ENCODE measurements at regions not wholly inside any gene's neighbourhood (a gene's known extent, or its start where the extent isn't known, plus 50 kb on each side); places are given as distances from the start of the nearest gene placed in this dataset.
A peak's percentile ranks its signal among the peaks of the same experiment; 100 is the strongest.

DNA sequence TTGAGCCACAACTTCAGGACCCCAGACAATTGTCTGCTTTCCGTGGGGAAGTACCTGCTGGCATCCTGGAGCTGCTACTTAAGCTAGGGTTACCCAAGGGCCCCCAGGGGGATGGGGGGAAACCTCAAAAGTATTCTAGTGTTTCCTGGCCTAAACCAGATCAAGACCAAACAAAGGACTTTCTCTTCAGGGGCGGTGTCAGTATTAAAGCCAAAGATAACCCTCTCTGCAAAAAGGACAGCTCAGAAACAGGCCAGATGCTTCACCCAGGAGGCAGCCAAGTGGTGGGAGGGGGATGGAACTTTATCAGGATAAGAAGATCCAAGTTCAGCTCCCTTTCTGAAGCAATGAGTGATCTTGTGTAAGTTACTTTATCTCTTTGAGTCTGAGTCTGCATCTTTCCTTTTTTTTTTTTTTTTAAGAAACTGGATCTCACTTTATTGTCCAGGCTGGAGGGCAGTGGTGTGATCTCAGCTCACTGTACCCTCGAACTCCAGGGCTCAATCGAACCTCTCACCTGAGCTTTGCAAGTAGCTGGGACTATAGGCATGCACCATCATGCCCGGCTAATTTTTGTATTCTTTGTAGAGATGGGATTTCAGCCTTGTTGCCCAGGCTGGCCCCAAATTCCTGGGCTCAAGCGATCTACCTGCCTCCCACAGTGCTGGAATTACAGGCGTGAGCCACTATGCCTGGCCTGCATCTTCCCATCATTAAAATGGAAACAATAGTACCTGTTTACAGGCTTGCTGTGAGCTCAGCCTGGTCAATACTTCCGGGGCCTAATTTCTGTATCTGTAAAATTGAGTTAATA, 151.8 kb upstream of the PTPRM start:
- DNase-seq (ENCODE audit: low read depth) = no peak

DNA sequence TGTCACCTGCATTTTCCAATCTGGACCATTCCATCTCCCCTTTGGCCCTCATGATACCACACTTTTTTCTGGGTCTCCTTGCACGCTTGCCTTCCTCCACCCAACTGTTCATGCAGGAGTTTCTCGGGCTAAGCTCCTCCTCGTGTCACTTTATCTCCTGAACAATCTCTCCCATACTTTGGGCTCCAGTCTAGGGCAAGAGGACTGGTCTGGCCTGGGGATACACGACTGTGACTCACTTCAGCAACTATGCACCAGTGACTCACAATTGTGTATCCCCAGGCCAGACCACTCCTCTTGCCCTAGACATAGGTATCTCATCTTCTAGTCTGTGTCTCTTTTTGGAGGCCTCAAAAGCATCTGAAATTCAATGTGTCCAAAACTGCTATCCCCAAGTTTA, 149.4 kb upstream of the PTPRM start:
- DNase-seq (ENCODE audit: low read depth) = peak; percentile 5

DNA sequence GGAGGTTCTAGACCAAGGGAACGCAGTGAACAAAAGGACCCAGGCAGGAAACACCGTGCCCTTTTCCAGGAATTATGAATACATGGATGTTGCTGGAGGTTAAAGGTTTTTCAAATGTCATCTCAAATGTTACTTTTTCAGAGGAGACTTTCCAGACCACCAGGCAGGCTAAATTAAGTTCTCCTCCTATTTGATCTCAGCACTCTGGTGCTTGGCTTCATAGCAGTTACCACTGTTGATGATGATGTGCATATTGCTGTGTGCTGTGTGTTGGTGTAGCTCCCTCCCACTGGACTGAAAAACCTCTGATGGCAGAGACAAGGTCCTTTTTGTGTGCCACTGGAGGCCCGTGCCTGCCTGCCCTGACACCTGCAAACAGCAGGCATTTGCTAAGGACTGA, 137.3 kb upstream of the PTPRM start:
- no peak for DNase-seq (ENCODE audit: low read depth)

DNA sequence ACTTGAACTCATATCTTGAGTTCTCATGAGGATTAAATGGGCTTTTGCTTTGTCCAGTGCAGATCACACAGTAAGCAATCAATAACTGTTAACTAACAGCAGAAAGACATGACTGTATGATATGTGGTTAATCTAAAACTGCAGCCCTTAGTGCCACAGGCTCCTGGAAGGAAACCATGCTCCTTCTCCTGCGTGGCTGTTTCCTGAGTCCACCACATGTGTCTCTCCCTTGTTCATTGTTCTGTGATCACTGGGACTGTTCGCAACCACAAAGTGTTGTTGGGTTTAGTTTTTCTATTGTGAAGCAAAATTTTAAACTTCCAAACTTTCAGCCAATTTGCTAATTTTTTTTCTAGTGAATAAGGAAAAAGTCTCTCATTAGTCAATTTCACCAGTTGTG, 130.9 kb upstream of the PTPRM start:
- DNase-seq (ENCODE audit: low read depth) = no peak

DNA sequence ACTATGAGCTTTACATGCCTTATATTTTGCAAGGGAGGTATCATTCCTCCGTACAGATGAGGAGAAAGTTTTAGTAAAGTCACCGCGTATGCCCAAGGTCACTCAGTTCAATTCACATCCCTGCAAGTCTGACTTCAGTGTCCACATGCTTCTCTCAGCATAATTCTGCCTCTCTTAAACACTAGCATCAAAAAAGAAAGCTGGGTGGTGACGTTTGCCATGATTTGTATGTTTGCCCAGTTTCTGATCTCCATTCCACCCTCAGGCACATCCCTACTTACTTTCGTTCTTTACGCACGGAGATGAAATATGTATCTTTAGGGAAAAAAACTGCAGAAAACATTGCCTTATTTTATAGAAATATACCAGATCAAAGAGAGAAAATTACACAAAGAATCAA, 129.2 kb upstream of the PTPRM start:
- no peak for DNase-seq (ENCODE audit: low read depth)

DNA sequence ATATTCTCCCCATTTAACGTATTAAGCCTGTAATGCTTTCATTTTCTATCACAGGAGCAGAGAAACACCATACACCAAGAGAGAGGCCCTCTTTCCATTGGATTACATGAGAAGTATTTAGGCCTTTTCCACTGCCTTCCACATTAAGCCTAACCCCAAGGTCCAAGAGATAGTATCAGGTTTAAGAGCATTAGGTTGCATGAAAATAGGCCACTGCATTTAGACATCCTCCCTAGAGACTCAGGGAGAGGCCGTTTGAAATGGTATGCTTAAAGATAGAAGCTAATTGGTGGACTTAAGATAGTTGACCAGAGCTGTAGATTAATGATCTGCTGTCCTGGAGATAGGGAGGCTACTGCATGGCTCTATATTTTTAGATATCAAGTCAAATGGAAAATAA, 128.5 kb upstream of the PTPRM start:
- no peak for DNase-seq (ENCODE audit: low read depth)

DNA sequence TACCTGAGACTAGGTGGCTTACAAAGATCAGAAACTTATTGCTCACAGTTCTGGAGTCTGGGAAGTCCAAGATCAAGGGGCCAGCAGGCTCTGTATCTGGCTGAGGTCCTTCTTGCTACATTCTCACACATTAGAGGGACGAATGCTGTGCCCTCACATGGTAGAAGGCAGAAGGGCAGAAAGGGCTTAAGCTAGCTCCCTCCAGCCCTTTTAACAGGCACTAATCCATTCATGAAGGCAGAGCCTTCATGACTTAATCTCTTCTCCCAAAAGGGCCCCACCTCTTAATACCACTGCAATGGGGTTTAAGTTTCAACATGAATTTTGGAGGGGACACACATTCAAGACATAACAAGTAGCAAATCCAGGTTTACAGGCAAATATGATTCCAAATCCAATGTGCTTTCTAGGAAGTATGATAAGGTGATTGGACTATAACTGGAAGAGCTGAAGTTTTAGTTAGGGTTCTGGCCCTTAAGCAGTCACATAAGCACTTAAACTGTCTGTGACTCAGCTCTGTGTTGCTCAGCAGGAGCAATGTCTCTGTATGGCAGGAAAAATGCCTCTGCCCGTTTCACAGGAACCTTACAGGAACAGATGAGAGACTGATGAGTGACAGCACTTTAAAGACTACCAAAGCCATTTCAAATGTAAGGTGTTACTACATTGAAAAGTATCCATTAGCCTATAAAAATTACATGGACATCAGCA, 119.6 kb upstream of the PTPRM start:
- no peak for DNase-seq (ENCODE audit: low read depth)

DNA sequence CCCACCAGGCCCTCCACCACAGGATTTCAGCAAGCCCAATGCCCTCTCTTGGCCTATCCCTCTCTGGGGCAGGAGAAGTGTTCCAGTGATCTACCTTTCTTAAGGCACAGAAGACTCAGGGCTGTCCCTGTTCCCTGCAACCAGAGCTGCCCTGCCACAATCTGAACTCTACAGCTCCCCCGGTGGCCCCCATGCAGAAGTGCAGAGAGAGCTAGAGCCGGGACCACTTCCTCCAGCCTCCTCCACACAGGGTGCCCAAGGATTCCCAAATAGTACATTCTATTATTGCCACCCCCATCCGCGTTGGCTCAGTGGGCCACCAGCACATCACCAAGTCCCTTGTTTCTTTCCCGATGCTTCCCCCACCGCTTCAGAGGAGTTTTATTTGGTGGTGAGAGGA, 114.8 kb upstream of the PTPRM start:
- no peak for DNase-seq (ENCODE audit: low read depth)

DNA sequence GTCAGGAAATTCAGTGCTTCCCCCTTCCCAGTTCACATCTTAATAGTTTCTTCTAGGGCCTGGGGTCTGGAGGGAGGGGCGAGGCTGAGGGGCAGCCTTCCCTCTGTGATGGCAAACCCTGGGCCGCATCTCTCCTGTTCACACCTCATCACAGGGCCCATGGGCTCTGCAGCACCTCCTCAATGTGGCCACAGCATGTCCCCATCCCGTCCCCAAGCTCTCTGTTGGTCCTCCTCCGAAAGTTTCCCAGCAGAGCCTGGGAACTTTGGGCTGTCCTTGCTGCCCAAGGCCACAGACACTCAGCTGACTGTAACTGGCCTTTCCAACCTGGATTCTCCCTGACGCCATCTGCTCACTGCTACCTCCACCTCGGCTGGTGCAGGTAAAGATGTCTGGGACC, 112.7 kb upstream of the PTPRM start:
- no peak for DNase-seq (ENCODE audit: low read depth)

DNA sequence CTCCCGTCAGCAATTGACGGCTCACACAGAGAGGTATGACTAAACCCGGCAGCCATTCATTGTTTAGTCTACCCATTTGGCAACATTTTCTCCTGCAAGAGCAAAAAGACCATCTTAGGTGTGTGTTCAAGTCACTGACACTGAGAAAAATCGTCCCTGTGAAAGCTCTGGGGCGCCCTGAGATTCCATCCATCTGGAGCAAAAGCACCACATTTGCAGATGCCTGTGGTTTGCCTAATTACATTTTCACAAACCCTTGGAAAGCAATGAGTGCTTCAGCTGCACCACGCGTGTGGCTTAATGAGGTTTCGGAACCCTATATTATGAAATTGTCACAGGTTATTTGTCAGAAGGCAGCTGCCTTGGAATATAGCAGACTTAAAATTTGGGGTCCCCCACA, 110.7 kb upstream of the PTPRM start:
- no peak for DNase-seq (ENCODE audit: low read depth)

DNA sequence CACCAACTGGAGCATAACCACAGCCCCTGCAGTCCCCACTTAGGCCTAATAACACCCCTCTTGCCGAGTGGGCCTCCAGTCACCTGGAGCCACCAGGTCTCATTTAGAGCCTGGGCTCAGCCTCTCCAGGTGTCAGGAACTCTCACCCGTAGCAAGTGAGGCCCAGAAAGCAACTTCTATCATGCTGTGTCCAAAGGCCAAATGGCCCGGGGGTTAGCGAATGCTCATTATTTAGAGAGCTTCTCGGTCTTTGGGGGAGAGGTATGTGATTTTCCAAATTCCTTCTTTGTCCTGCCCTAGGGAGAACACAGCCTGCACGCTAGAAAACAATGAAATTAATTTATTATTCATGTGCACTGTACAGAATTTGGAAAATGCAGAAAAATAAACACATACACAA, 109.9 kb upstream of the PTPRM start:
- no peak for DNase-seq (ENCODE audit: low read depth)

DNA sequence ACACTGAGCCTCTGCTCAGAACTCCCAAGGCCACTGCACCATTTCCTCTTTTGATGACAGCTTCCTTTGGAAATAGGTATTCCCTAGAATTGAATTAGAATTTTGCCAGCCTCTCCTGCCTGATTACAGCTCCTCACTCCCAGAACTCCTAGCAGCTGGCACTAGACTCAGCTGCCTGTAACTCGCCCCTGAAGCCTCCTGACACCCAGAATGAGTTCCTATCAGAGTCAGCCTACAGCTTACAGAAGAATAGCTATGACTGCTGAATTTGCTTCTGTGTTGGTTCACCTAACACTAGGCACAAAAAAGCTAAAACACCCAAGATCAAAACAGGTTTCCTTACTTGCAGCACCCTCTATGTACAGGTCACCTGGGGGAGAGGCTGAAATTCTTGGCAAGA, 108.2 kb upstream of the PTPRM start:
- DNase-seq (ENCODE audit: low read depth) = no peak

DNA sequence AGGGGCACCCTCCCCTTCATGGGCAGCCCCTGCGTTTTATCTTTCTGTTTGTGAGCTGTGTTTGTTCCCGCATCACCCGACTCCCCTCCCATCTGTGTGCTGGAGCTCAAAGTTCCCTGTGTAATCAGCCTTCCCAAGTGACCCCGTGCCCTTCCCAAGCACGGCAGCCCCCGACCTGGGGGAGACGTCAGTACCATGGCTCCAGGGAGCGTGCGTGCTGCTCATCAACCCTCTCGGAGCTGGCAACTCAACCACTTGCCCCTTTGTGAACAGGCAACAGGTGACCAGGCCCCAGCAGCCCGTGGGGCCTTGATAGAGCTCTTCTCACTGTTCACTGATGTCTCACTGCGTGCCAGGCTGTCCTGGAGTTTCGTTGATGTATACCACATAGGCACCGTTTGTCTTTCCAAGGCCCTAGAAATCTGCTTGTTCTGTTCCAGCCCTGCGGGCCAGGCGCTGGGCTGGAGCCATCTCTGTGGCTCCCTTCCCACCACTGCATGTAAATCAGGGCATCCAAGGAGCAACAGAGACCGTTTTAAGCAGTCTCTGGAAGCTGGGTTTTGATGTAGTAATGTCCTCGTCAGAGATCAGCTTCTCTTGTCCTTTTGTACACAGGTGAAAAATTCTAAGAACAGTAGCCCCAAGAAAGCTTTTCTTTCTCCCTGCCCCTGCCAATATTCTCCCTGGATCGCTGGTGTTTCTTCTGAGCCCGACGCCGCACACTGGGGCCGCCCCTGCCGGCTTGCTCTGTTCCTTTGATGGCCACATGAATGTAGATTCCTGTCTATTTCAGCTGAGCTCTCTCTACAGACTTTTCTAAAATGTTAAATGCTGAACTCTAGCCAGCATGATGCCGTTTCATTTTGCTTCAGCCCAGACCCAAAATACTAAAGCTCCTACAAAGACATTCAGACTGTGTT, 107.0 kb upstream of the PTPRM start:
- no peak for DNase-seq (ENCODE audit: low read depth)

DNA sequence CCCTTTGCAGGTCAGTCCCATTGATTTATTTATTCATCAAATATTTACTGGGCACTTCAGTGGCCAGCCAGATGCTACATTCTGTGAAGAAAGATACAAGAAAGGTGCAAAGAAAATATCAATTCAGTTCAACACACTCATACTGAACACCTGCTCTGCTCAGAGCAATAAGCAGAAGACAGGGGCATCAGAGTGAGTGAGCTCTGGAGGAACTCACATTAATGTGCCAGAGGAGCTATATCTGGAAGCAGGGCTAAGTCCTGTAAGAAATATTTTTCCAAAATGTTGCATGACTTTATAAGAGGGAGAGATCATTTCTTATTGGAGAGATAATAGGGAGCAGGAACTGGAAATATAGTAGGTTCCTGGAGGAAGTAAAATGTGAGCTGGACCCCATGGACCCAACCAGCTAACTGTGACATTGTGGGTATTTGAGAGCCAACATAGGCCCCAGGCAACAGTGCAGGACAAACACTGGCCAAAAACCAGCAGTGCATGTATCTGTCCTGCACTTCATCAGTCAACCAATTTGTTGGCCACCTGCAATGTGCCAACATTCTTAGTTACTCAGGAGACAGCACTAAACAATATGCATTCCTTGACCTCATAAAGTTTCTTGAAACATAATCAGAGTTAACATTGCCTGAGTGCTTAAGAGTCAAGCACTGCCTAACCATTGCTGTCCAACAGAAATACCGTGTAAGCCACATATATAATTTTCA, 102.7 kb upstream of the PTPRM start:
- no peak for DNase-seq (ENCODE audit: low read depth)

DNA sequence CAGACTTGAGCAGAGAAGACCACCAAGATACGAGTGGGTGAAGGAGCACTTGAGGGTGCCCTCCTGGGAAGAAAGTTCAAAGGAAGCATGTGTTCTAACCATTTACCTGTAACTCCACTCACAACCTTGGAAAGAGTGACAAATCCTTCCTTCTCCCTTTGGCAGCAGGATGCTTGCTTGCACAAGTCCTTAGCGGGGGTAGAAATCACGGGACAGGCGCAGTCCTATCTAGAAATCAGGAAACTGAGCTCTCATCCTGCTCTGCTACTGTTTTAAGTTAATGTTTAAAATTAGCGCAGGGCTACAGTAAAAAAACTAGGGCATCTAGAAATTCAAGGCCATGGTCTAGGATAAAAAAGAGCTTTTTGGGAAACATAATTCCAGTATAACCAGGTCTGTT, 100.9 kb upstream of the PTPRM start:
- DNase-seq (ENCODE audit: low read depth) = no peak

DNA sequence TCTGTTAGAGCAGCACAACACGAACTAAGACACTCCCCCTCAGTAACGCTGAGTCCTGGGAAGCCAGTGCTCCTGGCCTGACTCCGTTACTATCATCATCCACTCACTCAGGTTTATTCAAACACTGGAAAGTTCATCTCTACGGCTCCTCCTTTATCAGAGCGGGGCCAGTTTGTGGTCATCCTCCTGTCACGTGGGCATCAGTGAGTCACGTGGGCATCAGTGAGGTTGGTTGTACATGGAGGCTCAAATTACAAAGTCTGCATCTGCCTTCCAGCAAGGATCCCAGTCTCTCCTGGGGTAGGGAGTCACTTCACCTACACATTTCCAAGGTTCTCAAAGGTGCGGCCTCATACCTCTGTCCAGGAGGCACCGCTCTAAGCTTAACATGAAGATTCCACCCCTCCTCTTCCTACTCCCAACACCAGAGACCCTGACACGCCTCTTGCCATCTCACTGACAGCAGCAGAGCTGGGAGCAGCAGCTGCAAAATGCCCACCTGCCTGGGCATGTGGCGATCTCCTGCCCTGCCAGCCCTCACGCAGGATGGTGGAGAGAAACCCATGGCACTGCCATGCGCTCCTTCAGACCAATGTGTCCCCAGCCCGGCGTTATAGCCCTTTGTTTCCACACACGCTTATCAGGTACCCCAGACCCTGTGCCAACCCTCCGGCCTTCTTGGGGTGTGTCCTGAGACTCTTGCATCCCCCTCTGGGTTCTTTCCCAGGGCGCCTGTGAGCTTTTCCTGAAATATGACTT, 99.2 kb upstream of the PTPRM start:
- DNase-seq (ENCODE audit: low read depth) = no peak

DNA sequence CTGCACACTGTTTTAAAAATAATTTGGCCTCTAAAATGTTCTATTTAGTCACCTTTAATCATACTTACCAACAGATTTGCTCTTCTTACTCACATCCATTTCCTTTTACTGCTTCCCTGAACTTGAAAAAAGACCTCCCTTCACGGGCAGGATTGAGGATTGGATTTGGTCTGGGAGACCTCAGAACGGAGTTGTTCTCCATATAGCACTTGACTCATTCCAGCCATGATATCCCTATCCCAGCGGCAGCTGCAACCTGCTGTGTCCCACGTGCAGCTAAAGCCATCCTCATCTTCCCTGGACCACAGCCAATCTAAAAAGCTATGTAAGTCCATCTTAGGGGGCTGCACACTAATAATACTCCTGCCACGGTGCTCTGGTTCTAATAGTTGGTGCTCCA, 97.0 kb upstream of the PTPRM start:
- no peak for DNase-seq (ENCODE audit: low read depth)

DNA sequence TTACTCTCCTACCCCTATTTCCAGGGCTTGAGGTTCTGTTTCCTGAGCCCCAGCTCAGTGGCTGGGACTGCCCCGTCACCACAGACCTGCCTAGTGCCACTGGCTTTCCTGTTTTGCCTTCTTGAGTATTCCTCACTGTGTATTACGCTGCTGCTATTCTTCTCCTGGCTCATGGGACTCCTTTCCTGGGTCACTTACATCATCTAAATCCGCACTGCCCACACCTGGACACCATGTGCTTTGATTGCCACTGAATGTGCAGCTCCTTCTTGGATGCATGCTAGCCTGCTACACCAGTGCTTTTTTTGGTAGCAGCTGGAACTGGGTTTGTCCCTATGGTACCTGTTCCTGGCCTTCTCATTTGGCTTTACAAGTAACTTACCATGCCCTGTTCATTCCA, 96.6 kb upstream of the PTPRM start:
- no peak for DNase-seq (ENCODE audit: low read depth)

DNA sequence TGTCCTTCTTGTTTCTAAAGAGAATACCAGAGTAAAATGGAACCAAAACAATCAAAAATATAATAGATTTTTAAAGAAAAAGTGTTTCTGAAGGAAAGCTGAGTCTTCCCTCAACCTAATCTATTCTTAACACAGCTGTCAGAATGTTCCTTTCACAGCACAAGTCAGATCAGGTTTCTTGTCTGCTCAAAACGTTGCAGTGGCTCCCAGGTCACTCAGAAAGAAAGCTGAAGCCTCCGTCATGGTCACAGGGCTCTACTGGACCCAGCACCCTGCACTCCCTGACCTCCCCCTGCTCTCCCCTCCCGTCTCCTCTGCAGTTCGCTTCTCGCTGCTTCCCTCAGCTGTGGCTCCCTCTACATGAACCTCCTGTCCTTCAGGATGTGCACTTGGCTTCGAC, 90.7 kb upstream of the PTPRM start:
- no peak for DNase-seq (ENCODE audit: low read depth)

DNA sequence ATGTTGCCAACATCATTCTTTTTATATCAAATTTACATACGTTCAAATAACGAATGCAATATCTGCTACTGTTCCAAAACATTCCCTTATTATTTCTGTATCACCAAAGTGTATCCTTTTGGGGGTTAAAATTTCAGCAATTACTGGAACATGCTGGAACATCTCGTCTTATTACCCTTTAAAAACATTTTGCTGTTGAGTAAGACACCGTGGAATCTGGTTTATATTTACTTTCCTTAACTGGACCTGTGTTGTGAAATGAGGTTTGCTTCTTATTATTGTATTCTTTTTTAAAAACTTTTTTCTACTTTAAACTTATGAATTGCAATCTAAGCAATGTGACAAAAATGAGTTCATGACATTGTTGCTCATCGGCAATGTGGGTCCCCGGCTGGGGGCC, 87.4 kb upstream of the PTPRM start:
- DNase-seq (ENCODE audit: low read depth) = peak; percentile 29

DNA sequence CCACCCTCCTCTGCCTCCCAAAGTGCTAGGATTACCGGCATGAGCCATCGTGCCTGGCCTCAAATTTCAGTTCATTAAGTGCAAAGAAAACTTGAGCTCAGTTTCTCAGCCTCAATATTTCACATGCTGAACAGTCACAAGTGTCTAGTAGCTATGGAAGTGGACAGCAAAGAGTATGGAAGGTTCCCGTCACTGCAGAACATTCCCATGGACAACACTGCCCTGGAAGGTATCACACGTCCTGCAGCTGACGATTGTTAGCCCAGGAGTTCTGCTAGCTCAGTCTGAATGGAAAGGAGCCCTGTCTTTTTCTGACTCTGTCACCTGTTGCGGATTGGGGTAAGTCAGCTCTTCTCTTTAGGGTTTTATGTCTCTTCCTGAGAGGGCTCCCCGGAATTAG, 86.2 kb upstream of the PTPRM start:
- no peak for DNase-seq (ENCODE audit: low read depth)
